Esophagus squamous epithelium (tissue), 5 donors: ENCODE measurements at regions not wholly inside any gene's neighbourhood (a gene's known extent, or its start where the extent isn't known, plus 50 kb on each side); places are given as distances from the start of the nearest gene placed in this dataset.

Experiments
- DNase-seq: peaks from one replicate; lab custom pipeline; 2025; lab: John Stamatoyannopoulos, UW
- H3K27ac ChIP-seq, 4 donors: fragments of 200-600 bp; sonication (generic); one replicate each; pipeline ENCODE4 v1.5.1; 2016 to 2019; ENCODE audit warnings: mild to moderate bottlenecking in 1 of 4
- H3K27me3 ChIP-seq, 4 donors: fragments of 200-600 bp; sonication (generic); 1 replicate in 3 of 4; 2 replicates in 1 of 4; pipeline versions ENCODE4 v1.5.1 to v1.6.0; 2017 to 2021; ENCODE audit warnings: antibody characterized with exemption in 1 of 4
- H3K36me3 ChIP-seq, 3 donors: fragments of 200-600 bp; sonication (generic); one replicate each; pipeline ENCODE4 v1.5.1; 2016 to 2019
- H3K4me1 ChIP-seq, 3 donors: fragments of 200-600 bp; sonication (generic); one replicate each; pipeline ENCODE4 v1.5.1; 2017 to 2019
- H3K4me3 ChIP-seq, 4 donors: fragments of 200-600 bp; sonication (generic); 1 replicate in 3 of 4; 2 replicates in 1 of 4; pipeline ENCODE4 v1.5.1; 2016 to 2019; ENCODE audit warnings: mild to moderate bottlenecking in 2 of 4, moderate library complexity in 1 of 4
- H3K9me3 ChIP-seq, 3 donors: fragments of 200-600 bp; sonication (generic); one replicate each; pipeline ENCODE4 v1.5.1; 2016 to 2019
- POLR2A ChIP-seq, 4 donors: fragments of 450-650 bp; IDR thresholded peaks; one replicate each; pipeline ENCODE4 v1.6.1; 2017; ENCODE audit warnings: antibody characterized with exemption in 4 of 4, mild to moderate bottlenecking in 4 of 4, moderate library complexity in 3 of 4
- WGBS, 2 donors: methylation state at CpG; one replicate each; pipeline ENCODE4 v1.1.5; 2018; 5-methylcytosine and 5-hydroxymethylcytosine counted together
- intact Hi-C: fragments of 100-400 bp; cut with DNase I; formaldehyde crosslinking; loops from one replicate; pipeline ENCODE4 v1.15.0; 2022
- TF ChIP-seq, protein P1 (sequence below), 6 experiments: fragments of 450-650 bp in 4 of 6; fragments of 200-600 bp in 2 of 6; sonication (generic) in 2 of 6; IDR thresholded peaks; one replicate each; pipeline ENCODE4 v1.5.1; 2016 to 2019; ENCODE audit warnings: antibody characterized with exemption in 6 of 6, mild to moderate bottlenecking in 4 of 6, moderate library complexity in 4 of 6
- donor health status: DM: yes; HTN: yes; CAD: no.

DNA sequence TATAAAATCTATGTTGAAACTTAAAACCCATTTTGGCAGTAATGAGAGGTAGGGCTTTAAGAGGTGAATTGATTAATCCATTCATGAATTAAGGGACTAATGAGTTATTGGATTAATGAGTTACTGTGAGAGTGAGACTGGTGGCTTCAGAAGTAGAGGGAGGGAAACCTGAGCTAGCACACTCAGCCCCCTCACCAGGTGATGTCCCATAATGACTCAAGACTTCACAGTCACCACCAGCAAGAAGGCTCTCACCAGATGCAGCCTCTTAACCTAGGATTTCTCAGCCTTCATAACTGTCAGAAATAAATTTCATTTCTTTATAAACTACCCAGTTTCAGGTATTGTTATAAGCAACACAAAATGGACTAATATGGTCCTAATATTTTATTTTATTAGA is 621.7 kb upstream of the ACVR2A start:
- intact Hi-C loops, result no loop called here
- TF ChIP-seq, protein P1, sequence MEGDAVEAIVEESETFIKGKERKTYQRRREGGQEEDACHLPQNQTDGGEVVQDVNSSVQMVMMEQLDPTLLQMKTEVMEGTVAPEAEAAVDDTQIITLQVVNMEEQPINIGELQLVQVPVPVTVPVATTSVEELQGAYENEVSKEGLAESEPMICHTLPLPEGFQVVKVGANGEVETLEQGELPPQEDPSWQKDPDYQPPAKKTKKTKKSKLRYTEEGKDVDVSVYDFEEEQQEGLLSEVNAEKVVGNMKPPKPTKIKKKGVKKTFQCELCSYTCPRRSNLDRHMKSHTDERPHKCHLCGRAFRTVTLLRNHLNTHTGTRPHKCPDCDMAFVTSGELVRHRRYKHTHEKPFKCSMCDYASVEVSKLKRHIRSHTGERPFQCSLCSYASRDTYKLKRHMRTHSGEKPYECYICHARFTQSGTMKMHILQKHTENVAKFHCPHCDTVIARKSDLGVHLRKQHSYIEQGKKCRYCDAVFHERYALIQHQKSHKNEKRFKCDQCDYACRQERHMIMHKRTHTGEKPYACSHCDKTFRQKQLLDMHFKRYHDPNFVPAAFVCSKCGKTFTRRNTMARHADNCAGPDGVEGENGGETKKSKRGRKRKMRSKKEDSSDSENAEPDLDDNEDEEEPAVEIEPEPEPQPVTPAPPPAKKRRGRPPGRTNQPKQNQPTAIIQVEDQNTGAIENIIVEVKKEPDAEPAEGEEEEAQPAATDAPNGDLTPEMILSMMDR (IDR thresholded peaks at IDR 0.05), result no peak
- TF ChIP-seq POLR2A (IDR thresholded peaks at IDR 0.05), result no peak
- no peaks in the 10 kb centered on the region for H3K27me3 ChIP-seq
- H3K36me3 ChIP-seq, result no peaks in the 10 kb centered on the region
- no peak overlapping the region for H3K4me3 ChIP-seq
- H3K4me1 ChIP-seq, result no peaks in the 10 kb centered on the region
- no peak overlapping the region for H3K27ac ChIP-seq
- no peaks in the 10 kb centered on the region for H3K9me3 ChIP-seq
- DNase-seq, result no peak

DNA sequence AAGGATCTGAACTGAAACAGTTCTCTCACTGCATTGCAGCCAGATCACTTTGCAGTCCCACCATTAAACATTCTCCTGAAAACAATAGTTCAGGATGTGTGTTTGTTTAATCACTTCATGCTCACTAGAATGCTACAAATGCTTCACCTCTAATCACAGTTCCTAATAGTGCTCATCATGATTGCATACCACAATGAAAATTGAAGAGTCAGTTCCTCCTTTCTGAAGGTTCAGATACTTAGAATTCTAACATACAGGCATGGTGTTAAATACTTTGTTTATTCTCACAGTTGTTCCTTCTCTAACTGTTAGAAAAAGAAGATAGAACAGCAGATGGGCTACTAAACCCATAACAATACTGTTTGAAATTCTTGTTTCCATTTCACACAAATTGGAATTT is 622.3 kb upstream of the ACVR2A start:
- intact Hi-C loops, result no loop called here
- no peaks in the 10 kb centered on the region for H3K36me3 ChIP-seq
- no peaks in the 10 kb centered on the region for H3K4me1 ChIP-seq
- no peak overlapping the region for H3K4me3 ChIP-seq
- H3K9me3 ChIP-seq, result no peaks in the 10 kb centered on the region
- no peak for DNase-seq
- H3K27ac ChIP-seq, result no peak overlapping the region
- H3K27me3 ChIP-seq, result no peaks in the 10 kb centered on the region
- TF ChIP-seq, protein P1 (IDR thresholded peaks at IDR 0.05), result no peak
- TF ChIP-seq POLR2A (IDR thresholded peaks at IDR 0.05), result no peak

DNA sequence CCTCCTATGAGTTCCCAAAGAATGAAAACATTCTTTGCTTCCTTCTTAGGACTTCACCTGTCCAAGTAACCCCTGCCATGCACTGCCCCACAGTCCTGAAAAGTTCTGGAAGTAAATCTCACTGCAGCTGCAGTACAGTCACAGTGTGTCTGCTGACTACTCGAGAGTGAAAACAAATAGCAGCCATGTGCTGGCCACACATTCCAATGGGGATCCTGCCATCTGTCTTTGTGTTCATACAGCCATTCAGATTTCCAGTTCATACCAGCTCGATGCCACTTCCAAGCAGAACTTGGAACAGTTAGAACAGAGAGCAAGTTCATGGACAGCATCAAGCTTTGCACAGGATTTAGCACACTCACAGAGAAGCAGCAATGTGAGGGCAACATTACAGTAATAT is 629.9 kb upstream of the ACVR2A start:
- H3K27ac ChIP-seq, result no peak overlapping the region
- H3K36me3 ChIP-seq, result no peaks in the 10 kb centered on the region
- H3K9me3 ChIP-seq, result no peaks in the 10 kb centered on the region
- TF ChIP-seq, protein P1 (IDR thresholded peaks at IDR 0.05), result no peak
- TF ChIP-seq POLR2A (IDR thresholded peaks at IDR 0.05), result no peak
- no peaks in the 10 kb centered on the region for H3K27me3 ChIP-seq
- no peak for DNase-seq
- no peak overlapping the region for H3K4me3 ChIP-seq
- intact Hi-C loops, result no loop called here
- H3K4me1 ChIP-seq, result no peaks in the 10 kb centered on the region
- WGBS, 2 donors, result 40 to 43% methylated on average over 2 of the region's 2 CpGs

DNA sequence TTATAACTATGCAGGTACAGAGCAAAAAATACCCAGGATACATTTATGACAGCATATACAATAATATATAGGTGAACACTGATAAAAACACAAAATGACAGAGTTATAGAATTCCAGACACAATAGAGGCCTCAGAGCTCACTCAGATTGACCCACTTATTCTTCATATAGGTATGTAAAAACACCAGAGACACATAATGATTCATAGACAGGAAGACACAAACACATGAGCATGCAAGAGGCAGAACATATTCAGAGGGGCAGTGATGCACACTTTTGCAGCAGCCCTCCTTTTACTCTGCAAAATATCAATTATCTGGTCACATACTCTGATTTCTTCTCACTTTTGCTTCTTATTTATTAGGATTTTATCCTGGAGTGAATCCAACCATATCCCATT is 633.3 kb upstream of the ACVR2A start:
- Histone ChIP-seq H3K36me3 (no peaks in the 10 kb centered on the region), H3K4me3 (no peak overlapping the region), H3K27me3 (no peaks in the 10 kb centered on the region), H3K9me3 (peaks cover 0 to 1% (median 0%) of the 10 kb centered on the region in 3 donors), H3K27ac (no peak overlapping the region), H3K4me1 (no peaks in the 10 kb centered on the region)
- TF ChIP-seq POLR2A (IDR thresholded peaks at IDR 0.05), result no peak
- TF ChIP-seq, protein P1 (IDR thresholded peaks at IDR 0.05), result no peak
- intact Hi-C loops, result no loop called here
- DNase-seq, result no peak

DNA sequence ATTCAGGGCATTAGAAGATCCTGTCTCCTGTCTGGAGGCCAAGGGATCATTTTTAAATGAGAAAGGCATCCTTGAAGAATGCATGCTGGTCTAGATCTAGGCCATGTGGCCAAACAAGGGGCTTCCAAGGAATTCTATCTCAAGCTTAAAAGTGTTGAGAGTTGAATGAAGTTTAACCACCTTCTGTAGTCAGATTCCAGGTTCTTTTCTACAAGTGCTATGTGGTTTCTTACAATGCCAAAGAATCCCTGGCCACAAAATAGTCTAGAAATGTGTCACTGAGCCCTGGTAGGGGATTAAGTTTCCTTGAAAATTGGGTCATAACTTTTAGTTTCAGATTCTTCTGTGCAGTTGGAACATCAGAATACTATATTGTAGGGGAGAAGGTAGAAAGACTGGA is 640.7 kb upstream of the ACVR2A start:
- TF ChIP-seq POLR2A (IDR thresholded peaks at IDR 0.05), result no peak
- TF ChIP-seq, protein P1 (IDR thresholded peaks at IDR 0.05), result no peak
- Histone ChIP-seq H3K4me3 (no peak overlapping the region), H3K4me1 (no peaks in the 10 kb centered on the region), H3K36me3 (no peaks in the 10 kb centered on the region), H3K9me3 (peaks cover 0 to 15% (median 0%) of the 10 kb centered on the region in 3 donors), H3K27ac (no peak overlapping the region), H3K27me3 (no peaks in the 10 kb centered on the region)
- DNase-seq, result no peak
- intact Hi-C loops, result no loop called here
